OCI-LY3 (cell line): ENCODE measurements at regions not wholly inside any gene's neighbourhood (a gene's known extent, or its start where the extent isn't known, plus 50 kb on each side); places are given as distances from the start of the nearest gene placed in this dataset.

Experiments
- CTCF ChIP-seq: fragments of 200-600, 300-600 bp; sonication (generic); IDR thresholded peaks from 2 replicates; pipeline ENCODE4 v1.5.1; 2014; ENCODE audit warnings: antibody characterized with exemption, low read length, low read depth
- EZH2phosphoT487 ChIP-seq: fragments of 200-600 bp; shearing (Covaris generic); IDR thresholded peaks from 2 replicates; pipeline ENCODE4 v1.6.1; 2018; ENCODE audit warnings: antibody characterized with exemption, mixed run types, low read depth

- TF ChIP-seq EZH2phosphoT487 (no peak), CTCF (no peak)
Measured at GRCh38 chr3:193910310-193910709, 225.6 kb upstream of the HES1 start.
